HG03045 (cell line): ENCODE measurements at regions not wholly inside any gene's neighbourhood (a gene's known extent, or its start where the extent isn't known, plus 50 kb on each side); places are given as distances from the start of the nearest gene placed in this dataset.
"Not testable (repeated sequence)": the region's sequence is repeated elsewhere in the genome, so short reads cannot be mapped to it uniquely, and the experiment has no call there.

Source experiments
- ATAC-seq: cut with Tn5 transposase; IDR thresholded peaks from one replicate; pipeline ENCODE4 v1.9.1; 2021; ENCODE audit warnings: mild to moderate bottlenecking, moderate library complexity; ENCODE audit not compliant: unreplicated experiment

DNA sequence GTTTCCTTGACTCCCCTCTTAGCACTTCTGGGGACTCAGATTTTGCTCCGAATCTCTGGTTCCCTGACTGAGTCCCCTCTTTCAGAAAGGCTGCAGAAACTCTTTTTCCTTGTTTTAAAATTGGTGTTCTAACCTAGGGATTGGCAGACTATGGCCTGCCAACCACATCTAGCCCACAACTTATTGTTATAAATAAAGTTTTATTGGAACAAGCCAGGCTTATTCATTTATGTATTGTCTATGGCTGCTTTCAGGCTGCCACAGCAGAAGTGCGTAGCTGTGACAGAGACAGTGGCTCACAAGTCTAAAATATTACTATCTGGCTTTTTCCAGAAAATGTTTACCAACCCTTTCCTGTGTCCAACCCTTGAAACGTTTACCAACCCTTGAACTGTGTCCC lies 81.7 kb downstream of the IER5 start:
- ATAC-seq: no peak

DNA sequence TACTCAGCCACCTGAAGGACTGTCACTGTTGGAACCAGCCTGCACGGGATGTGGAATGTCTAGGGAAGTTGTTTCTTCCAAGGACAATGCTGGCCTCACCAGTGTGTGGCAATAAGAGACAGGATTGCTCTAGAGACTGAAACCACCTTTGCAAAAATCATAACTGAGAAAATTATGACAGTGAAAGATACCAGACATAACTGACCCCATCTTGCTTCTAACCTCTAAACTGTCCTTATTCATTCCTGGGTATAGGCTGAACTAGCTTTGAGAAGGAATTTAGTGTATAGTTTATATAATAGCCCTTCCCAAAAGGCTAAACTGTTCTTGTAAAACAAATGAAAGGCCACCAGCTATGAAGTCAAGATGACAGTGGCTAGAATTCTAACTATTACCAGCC lies 83.6 kb downstream of the IER5 start:
- ATAC-seq: no peak

DNA sequence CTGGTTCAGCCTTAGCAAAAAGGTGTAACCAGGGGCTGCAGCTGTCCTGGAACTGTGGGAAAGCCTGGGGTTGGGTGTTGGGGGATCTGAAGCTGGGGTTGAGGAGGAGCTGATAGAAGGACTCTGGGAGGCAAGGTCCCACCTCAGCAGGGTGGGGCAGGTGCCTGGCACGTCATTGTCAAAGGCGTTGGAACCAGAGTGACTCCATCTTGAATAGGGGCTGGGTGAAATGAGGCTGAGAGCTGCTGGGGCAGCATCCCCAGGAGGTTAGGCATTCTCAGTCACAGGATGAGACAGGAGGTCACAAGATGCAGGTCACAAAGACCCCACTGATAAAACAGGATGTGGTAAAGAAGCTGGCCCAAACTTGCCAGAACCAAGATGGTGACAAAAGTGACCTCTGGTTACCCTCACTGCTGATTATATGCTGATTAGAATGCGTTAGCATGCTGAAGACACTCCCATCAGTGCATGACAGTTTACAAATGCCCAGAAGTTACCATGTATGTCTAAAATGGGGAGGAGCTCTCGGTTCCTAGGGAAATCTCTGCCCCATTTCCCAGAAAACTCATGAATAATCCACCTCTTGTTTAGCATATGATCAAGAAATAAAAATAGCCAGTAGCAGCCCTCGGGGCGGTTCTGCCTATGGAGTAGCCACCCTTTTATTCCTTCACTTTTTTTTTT lies 85.4 kb downstream of the IER5 start:
- ATAC-seq: no peak

DNA sequence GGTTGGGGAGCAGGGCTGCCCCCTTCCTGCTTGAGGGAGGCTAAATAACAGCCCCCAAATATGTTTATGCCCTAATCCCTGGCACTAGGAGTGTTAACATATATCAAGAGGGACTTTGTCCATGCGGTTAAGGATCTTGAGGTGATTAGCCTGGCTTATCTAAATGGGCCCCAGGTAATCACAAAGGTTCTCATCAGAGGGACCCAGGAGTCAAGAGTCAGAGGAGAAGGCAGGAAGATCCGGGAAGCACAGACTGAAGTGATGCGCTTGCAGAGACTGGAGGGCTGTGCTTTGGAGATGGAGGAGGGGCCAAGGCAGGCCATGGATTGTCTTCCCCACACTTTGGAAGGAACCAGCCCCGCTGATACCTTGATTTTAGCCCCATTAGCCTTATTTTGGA lies 86.4 kb downstream of the IER5 start:
- ATAC-seq: no peak

DNA sequence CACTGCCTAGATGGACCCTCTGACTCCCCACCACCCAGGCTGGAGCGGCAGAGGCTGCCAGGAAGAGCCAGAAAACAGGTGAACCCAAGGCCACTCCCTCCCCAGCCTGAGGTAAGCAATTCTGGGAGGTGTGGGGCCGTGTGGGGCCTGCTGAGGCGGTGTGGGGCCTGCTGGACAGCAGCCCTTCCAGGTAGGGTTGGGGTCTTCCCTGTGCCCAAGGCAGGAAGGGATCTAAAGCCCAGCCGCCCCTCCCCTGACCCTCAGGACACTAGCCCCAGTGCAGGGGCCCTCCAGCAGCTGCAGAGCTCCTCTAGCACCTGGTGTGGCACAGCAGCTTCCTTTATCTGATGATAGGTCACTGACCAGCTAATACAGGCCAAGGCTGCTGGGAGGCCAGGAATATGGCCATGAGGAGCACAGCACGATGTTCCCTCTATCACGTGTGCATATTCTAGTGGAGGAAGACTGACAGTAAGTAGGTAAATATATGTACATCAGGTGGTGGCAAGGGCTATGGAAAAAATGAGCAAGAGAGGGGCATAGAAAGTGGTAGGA lies 86.9 kb downstream of the IER5 start:
- ATAC-seq: no peak

DNA sequence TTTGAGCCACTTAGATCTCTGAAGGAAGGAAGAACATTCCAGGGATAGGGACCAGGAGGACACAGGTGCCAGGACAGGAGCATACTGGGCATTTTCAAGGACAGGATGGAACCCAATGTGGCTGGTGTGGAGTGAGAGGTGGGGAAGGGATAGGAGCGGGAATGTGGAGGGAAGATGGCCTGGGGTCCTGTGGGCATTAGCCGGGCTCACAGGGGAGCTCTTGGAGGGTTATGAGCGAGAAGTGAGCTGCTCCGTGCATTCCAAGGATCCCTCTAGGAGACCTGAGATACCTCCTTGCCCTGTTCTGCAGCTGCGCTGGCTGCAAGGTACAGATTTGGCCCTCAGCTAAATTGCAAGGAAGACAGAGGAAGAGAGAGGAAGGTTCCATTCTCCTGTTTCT lies 87.5 kb downstream of the IER5 start:
- ATAC-seq: no peak

DNA sequence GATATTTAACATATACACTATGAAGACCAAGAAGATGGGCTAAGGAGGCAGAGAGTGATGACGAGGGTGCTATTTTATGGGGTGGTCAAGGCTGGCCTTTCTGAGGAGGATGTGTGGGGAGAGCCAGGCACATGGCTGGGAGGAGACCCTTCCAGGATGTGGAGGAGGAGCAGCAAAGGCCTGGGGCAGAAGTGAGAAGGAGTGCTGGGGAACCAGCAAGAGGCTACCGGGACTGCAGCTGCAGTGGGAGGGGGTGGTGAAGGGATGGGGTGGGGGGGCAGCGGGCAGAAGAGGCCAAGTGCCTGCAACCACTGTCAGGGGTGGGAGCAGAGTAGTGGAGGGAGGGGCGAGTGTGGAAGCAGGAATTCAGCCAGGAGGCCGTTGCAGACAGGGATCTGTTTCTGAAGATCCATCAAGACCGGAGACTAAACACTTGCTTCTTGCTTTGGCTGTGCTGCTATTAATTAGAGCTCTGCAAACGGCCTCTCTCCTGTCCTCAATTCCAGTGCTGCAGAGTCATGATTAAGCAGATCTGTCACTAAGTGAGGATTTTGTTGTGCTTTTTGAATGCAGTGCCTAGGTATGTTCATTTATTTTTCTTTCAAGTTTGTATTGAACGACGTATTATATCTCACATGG lies 89.9 kb downstream of the IER5 start:
- no peak for ATAC-seq

DNA sequence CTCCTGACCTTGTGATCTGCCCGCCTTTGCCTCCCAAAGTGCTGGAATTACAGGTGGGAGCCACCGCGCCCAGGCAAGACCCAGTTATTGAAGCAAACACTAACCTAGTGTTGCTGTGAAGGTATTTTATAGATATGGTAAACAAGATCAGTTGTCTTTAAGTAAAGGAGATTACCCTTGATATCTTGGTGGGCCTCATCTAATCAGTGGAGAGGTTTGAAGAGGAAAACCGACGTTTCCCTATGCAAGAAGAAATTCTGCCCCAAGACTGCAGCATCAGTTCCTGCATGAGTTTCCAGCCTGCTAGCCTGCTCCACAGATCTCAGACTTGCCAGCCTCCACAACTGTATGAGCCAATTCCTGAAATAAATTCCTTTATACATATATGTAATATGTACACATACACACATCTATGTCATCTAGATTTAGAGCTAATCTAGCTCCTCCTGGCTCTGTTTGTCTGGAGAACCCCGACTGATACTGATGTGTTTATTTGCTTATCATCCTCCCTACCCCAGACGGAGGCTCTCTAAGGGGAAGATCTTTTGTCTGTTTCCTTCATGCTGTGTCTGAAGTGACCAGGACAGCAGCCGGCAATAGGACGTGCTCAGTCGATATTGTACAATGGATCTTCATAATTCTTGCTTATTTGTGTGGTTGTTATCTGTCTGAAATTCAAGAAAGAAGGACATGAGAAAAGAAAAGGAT lies 90.9 kb downstream of the IER5 start:
- ATAC-seq: no peak

DNA sequence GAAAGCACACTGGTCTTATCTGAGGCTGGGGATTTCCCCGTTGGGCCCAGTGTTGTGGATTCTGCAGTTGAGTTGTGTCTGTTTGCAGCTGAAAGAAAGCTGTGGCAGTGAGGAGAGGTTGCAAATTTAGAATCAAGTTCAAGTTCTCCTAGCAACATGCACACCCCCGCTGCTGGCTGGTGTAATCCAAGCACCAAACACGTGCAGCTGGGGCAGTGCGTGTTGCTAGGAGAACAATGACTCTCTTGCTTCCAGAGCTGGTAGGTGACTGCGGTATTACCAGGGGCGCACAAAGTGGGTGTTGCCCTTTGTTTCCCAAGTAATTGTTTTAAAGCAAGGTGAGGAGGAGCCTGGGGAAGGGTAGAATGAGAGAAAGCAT lies 91.5 kb downstream of the IER5 start:
- ATAC-seq: no peak

DNA sequence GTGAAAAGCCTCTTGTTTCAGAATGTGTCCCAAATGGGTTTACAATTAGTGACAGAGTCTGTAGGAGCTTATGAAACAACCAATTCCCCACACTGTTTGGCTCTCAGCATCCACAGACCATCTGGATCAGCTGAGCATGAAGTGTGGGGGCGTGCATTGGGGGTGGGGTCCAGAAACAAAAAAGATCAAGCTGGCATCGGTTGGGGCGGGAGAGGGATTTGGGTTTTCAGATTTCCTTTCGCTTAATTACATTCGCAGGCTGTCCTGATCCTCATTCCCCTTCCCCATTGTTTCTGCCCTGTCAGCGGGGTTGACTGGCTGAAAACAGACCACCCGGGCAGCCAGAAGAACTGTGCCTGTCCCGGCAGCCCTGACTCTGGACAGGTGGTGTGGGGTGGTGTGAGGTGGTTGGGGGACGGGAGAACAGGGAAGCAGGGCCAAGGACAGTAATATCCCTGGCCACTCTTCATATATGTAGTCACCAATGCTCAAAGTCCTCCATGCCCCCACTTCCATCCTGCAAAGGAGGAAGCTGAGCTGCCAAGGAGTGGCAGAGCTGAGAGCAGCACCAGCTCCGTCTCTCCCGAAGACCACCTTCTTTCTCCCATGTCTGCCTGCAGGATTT lies 92.0 kb downstream of the IER5 start:
- ATAC-seq: no peak

DNA sequence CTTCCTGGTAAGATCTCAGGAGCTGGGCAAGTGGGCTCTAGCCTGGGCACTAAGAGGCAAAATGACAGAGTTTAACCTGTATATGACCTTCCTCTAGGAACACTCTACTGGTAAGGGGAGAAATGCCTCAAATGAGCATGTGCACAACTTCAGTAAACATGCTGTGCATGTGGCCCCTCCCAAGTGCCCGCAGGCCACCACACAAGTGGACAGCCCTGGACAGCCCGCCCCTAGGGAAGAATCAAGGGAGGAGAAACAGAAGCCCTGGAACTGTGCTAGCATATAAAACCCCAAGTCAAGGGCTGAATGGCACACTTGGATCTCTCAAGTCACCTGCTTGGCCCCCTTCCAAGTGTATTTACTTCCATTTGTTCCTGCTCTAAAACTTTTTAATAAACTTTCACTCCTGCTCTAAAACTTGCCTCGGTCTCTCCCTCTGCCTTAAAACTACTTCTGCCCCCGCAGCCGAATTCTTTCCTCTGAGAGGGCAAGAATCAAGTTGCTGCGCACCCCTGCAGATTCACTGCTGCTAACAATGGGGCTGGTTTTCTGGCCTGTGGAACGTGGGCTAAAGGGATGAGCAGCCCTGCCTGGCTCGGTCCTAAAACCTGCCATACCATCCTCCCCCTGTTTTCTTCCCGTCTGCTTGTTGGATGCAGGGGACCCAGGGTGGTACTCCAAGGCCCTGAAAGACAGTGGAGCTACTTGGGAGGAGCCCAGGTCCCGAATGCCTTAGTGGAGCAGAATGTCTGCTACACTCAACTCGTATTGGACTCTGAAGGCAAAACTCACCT lies 93.5 kb downstream of the IER5 start:
- ATAC-seq: no peak

DNA sequence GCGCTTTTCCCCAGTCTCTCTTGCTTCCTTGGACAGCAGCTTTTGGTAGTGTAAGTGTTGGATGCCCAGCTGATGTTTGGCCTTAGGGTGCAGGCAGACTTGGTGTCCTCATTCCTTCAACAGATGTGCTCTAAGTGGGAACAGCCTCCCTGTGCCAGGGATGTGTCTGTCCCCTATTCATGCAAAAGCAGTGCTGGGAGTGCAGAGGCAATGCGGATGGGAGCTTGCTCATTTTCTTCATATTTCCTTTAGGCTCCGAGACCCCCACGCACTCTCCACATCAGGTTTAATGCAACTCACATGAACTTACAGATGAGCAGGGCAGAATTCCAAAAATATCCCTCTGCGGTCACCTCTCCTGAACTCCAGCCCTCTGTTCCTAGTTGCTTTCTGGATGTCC lies 96.1 kb downstream of the IER5 start:
- ATAC-seq: no peak

DNA sequence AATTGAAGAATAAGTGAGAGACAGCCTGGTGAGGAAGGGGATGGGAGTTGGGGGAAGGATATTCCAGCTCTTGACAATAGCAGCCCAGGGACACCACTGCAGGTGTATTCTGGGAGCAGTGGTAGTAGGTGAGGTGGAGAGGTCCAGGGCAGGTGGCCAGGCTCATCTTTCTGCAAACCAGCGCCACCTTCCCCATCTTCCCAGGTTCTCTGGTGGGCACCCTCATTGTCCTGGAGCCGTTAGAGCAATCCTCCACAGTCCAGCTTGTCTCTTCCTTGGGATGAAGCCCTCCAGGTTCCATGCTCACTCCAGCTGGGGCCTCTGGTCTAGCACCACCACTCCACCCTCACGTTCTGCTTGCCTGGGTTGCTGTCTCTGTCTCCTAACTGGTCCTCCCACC lies 97.0 kb downstream of the IER5 start:
- no peak for ATAC-seq

DNA sequence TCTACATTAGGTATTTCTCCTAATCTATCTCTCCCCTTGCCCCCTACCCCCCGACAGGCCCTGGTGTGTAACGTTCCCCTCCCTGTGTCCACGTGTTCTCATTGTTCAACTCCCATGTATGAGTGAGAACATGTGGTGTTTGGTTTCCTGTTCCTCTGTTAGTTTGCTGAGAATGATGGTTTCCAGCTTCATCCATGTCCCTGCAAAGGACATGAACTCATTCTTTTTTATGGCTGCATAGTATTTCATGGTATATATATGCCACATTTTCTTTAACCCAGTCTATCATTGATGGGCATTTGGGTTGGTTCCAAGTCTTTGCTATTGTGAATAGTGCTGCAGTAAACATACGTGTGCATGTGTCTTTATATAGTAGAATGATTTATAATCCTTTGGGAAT lies 97.6 kb downstream of the IER5 start:
- ATAC-seq: not testable (repeated sequence)

DNA sequence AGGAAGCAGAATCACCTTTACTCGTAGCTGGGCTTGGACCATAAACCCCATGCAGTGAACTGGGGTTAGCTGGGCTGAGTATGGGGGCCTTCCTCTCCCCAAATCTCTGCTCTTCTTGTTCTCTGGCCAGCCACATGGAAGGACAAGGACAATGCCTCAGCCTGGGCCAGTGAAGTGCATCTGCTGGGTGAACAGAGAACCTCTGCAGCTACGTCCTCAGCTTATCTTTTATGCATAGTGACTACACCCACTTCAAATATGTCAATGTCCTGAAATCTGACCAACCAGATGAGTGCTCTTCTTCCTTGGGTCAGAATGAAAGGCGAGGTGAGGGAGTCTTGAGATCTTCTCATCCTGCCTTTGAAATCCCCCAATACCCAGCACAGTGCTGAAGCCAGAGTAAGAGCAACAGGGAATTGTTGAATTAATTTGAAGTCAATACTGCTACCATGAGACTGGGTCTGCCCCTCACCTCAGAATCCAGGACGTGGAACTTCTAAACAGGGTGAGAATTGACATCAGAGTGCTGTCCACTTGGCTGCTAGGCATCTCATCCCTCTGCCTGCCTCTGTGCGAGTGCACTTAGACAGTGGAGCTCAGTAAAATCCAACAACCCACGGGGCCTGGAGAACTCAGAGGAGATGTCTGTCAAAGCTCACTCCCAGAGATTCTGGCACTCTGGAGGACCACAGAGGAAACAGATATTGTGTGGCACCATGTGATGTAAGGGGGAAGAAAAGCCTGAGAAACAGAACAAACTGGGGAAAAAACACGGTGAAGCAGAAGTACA lies 99.0 kb downstream of the IER5 start:
- no peak for ATAC-seq

DNA sequence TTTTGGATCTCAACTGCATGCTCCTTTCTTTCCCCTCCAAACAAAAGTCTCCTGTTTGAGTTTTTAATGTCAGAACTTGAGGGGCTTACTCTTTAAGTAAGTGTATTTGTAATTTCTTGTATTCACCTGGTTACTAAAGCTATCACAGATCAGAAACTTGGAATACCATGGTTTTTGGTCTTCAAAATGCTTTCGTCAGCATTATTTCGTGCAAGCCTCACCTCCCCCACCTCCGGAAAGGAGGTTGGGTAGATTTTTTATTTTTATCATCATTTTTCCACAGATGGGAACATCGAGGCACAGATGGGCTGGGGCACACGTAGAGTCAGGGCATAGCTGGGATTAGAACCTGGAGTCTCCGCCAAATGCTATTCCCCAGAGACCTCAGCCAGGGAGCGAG lies 100.7 kb downstream of the IER5 start:
- no peak for ATAC-seq

DNA sequence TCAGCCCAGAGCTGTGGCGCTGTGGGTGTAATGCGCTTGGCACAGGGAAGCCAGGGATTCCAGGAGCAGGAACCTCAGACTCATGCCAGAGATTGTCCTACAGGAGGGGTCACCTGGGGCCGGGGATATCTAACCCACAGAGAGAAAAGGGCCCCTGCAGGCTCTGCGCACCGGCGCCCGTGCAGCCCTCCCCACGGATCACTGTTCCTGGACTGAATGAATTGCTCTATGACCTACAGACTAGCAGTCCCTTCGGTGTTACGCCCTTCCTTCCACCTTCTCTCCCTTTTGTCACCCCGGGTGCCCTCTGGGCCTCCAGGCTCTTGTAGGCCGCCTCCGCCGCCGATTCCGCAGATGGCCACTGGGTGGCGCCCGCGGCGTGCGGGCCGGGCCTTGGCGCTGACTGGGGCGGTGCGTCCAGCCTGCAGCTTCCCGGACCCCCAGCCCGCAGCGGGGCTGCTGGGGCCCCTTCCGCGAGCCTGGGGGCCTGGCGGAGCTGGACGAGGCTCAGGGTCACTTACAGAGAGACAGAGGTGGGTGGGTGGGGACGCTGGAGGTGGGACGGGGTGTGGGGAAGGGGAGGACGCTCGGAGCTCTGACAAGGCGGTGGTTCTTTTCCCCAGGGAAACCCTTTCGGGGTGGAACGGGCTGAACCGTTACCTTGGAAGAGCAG lies 101.3 kb downstream of the IER5 start:
- peak; percentile 61 for ATAC-seq

DNA sequence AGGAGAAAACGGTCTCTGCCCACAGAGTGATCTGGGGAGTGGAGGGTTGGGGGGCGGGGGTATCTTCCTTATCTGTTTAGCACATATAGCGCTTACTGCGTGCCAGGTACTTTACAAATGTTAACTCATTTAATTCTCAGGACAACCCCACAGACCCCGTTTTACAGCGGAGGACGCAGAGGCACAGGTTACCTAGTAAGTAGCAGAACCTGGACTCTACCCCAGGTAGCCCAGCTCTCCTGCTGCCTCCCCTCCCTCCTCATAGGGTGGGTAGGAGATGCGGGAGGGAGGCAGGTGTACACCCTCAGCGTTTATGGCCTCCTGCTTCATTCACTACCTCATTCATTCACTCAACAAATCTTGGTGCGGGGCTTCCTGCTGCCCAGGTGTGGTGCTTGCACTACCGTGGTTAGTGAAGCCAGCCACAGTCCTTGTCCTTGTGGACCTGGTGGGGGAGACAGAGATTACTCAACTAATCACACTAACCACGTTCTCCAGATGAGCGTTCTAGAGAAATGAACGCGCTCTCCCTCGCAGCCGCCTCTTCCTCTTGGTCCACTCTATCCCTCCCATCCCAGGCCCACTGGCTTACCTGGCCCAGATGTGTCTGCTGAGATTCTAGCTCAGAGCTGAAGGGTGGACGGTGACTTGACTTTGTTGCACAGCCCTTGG lies 102.0 kb downstream of the IER5 start:
- no peak for ATAC-seq

DNA sequence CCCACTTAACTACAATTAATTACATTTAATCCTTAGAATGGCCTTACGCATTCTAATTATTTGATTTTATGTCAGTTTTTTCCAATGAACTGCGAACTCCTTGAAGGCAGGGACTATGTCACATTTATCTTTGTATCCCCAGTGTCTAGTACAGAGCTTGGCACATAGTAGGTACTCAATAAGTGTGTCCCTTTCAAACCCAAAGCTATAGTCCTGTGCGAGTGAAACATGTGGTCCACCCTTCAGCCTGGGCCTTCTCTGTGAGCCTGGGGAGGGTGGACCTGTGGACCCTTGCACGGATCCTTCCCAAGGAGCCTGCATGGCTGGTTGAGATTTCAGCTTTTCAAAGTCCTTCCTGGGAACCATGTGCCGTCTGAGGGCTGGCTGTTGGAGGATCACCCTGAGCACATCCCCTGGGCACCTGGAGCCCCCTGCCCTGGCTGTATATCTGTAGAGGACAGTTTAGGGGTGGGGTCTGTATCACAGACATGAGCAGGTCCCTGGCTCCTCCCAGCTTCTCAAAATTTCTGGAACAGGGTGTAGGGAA lies 103.1 kb downstream of the IER5 start:
- ATAC-seq: no peak
